HFFc6 (cell line): ENCODE measurements at regions not wholly inside any gene's neighbourhood (a gene's known extent, or its start where the extent isn't known, plus 50 kb on each side); places are given as distances from the start of the nearest gene placed in this dataset.

Experiments
- DNase-seq: peaks from one replicate; pipeline ENCODE4 v3.0.0-alpha.2; 2018
- H3K27ac Mint-ChIP-seq: 2 replicates; pipeline ENCODE4 v1.8.0; 2020; ENCODE audit warnings: mild to moderate bottlenecking, mixed read lengths
- H3K27me3 Mint-ChIP-seq: 2 replicates; pipeline ENCODE4 v1.8.0; 2021; ENCODE audit warnings: mild to moderate bottlenecking, moderate library complexity, mixed read lengths; ENCODE audit not compliant: insufficient read depth
- H3K36me3 Mint-ChIP-seq: 2 replicates; pipeline ENCODE4 v1.8.0; 2021; ENCODE audit warnings: low read depth, mixed read lengths
- H3K4me1 Mint-ChIP-seq: 2 replicates; pipeline ENCODE4 v1.8.0; 2020; ENCODE audit warnings: low read depth, mixed read lengths
- H3K4me3 Mint-ChIP-seq: 2 replicates; pipeline ENCODE4 v1.8.0; 2020; ENCODE audit warnings: mild to moderate bottlenecking, moderate library complexity, mixed read lengths
- H3K9me3 Mint-ChIP-seq: 2 replicates; pipeline ENCODE4 v1.8.0; 2020; ENCODE audit warnings: mild to moderate bottlenecking, mixed read lengths
- CTCF ChIP-seq: fragments of 200-600 bp; sonication (generic); IDR thresholded peaks from 2 replicates; pipeline ENCODE4 v1.5.0; 2021; ENCODE audit warnings: antibody characterized with exemption, mild to moderate bottlenecking

- H3K4me1 Mint-ChIP-seq: peaks cover 24% of the 10 kb centered on the region
- H3K36me3 Mint-ChIP-seq: peaks cover under 1% of the 10 kb centered on the region; the same call in 1 of the 2 replicates
- DNase-seq: no peak
- H3K9me3 Mint-ChIP-seq: no peaks in the 10 kb centered on the region; the same call in 1 of the 2 replicates
- H3K27me3 Mint-ChIP-seq: no peaks in the 10 kb centered on the region
- no peak overlapping the region for H3K4me3 Mint-ChIP-seq
- H3K27ac Mint-ChIP-seq: no peak overlapping the region
- no peak for TF ChIP-seq CTCF
Observed at GRCh38 chr2:195501746-195502145, 155.3 kb upstream of the SLC39A10 start.

DNA sequence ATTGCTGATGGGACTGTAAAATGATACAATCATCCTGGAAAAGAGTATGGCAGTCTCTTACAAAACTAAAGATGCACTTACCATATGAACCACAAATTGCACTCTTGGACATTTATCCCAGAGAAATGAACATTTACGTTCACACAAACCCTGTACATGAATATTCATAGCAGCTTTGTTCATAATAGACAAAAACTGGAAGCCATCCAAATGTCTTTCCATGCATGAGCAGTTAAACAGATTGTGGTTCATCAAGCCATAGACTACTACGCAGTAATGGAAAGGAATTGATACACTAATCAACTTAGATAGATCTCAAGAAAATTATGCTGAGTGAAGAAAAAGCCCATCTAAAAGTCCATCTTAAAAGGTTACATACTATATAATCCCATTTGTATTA is 156.1 kb upstream of the SLC39A10 start:
- Mint-ChIP-seq H3K9me3 (no peaks in the 10 kb centered on the region), H3K27me3 (no peaks in the 10 kb centered on the region), H3K36me3 (no peaks in the 10 kb centered on the region), H3K4me1 (peaks cover 32% of the 10 kb centered on the region), H3K4me3 (no peak overlapping the region), H3K27ac (no peak overlapping the region)
- no peak for DNase-seq
- TF ChIP-seq CTCF: no peak

- Mint-ChIP-seq H3K9me3 (no peaks in the 10 kb centered on the region), H3K36me3 (no peaks in the 10 kb centered on the region), H3K27ac (peak overlapping the region; percentile 54), H3K4me1 (peaks cover 49% of the 10 kb centered on the region), H3K27me3 (no peaks in the 10 kb centered on the region), H3K4me3 (no peak overlapping the region)
- peak; percentile 41 for DNase-seq
- TF ChIP-seq CTCF: no peak
Observed at GRCh38 chr2:195498839-195499490, 158.1 kb upstream of the SLC39A10 start.

DNA sequence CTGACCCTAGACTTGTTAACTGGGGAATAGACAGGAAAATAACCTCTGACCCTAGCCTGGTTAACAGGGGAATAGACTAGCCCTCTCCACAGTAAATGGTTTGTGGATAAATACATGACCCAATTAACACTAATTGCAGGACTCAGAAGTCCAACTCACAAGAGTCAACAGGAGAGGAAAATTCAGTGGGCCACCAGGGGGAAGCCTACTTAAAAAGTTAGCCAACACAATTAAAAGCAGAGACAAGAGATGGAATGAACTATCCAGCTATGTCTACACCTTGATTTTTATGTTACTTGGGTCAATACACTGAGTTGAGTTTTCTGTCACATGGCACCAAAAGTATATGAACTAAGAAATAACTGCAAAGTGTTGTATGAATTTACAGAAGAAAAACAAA is 158.8 kb upstream of the SLC39A10 start:
- Mint-ChIP-seq H3K4me1 (peaks cover 52% of the 10 kb centered on the region), H3K27ac (peak overlapping the region; percentile 3; the same call in 1 of the 2 replicates), H3K4me3 (no peak overlapping the region), H3K27me3 (no peaks in the 10 kb centered on the region), H3K9me3 (no peaks in the 10 kb centered on the region), H3K36me3 (no peaks in the 10 kb centered on the region)
- TF ChIP-seq CTCF: peak; percentile 66
- DNase-seq: no peak

GRCh38 chr2:195496991-195497390 is 160.0 kb upstream of the SLC39A10 start:
- Mint-ChIP-seq H3K27ac (no peak overlapping the region), H3K36me3 (no peaks in the 10 kb centered on the region), H3K9me3 (no peaks in the 10 kb centered on the region), H3K4me3 (no peak overlapping the region), H3K4me1 (peaks cover 52% of the 10 kb centered on the region), H3K27me3 (no peaks in the 10 kb centered on the region)
- TF ChIP-seq CTCF: no peak
- no peak for DNase-seq

GRCh38 chr2:195495966-195496365 is 161.1 kb upstream of the SLC39A10 start:
- no peak for TF ChIP-seq CTCF
- Mint-ChIP-seq H3K9me3 (no peaks in the 10 kb centered on the region), H3K36me3 (no peaks in the 10 kb centered on the region), H3K27me3 (no peaks in the 10 kb centered on the region), H3K4me3 (no peak overlapping the region), H3K4me1 (peaks cover 52% of the 10 kb centered on the region), H3K27ac (no peak overlapping the region)
- no peak for DNase-seq
